Stomach (tissue), 8 donors: ENCODE measurements at regions not wholly inside any gene's neighbourhood (a gene's known extent, or its start where the extent isn't known, plus 50 kb on each side); places are given as distances from the start of the nearest gene placed in this dataset.

Experiments used
- DNase-seq, 2 donors: peaks; one replicate each; pipeline versions ENCODE4 v3.0.0 to v3.0.0-alpha.2; 2013 to 2019
- H3K27ac ChIP-seq, 5 donors: fragments of 200-600 bp in 4 of 5; sonication (generic) in 4 of 5; one replicate each; pipeline ENCODE4 v1.5.1; 2013 to 2019; ENCODE audit warnings: mild to moderate bottlenecking in 1 of 5, moderate library complexity in 1 of 5
- H3K27me3 ChIP-seq, 3 donors: fragments of 200-600 bp; sonication (generic); one replicate each; pipeline ENCODE4 v1.5.1; 2017 to 2019; ENCODE audit warnings: mixed run types in 1 of 3
- H3K36me3 ChIP-seq, 4 donors: fragments of 200-600 bp; sonication (generic); 1 replicate in 3 of 4; 2 replicates in 1 of 4; pipeline ENCODE4 v1.5.1; 2016 to 2019
- H3K4me1 ChIP-seq, 4 donors: fragments of 200-600 bp; sonication (generic); one replicate each; pipeline ENCODE4 v1.5.1; 2016 to 2019
- H3K4me3 ChIP-seq, 4 donors: fragments of 200-600 bp; sonication (generic) in 3 of 4; one replicate each; pipeline ENCODE4 v1.5.1; 2016 to 2019; ENCODE audit warnings: mild to moderate bottlenecking in 1 of 4
- H3K9me3 ChIP-seq, 4 donors: fragments of 200-600 bp; sonication (generic); one replicate each; pipeline ENCODE4 v1.5.1; 2016 to 2019
- EP300 ChIP-seq: sonication (generic); formaldehyde crosslinking; IDR thresholded peaks from one replicate; pipeline ENCODE4 v1.6.1; 2017; ENCODE audit warnings: antibody characterized with exemption
- POLR2A ChIP-seq, 4 donors: fragments of 450-650 bp; IDR thresholded peaks; one replicate each; pipeline ENCODE4 v1.6.1; 2016; ENCODE audit warnings: antibody characterized with exemption in 4 of 4, control low read depth in 2 of 4, mild to moderate bottlenecking in 1 of 4, moderate library complexity in 1 of 4
- POLR2AphosphoS5 ChIP-seq, 3 donors: sonication (generic); formaldehyde crosslinking; IDR thresholded peaks; one replicate each; pipeline ENCODE4 v1.6.1; 2016; ENCODE audit warnings: antibody characterized with exemption in 3 of 3
- WGBS, 5 donors: extraction: QIAGEN DNeasy Blood & Tissue Kit in 3 of 5; methylation state at CpG; one replicate each; pipeline versions ENCODE4 v1.1.5 to v1.1.7; 2013 to 2018; 5-methylcytosine and 5-hydroxymethylcytosine counted together
- intact Hi-C: fragments of 100-400 bp; cut with DNase I; formaldehyde crosslinking; loops from one replicate; pipeline ENCODE4 v1.15.1; 2023; ENCODE audit warnings: low total_unique reads
- TF ChIP-seq, protein P1 (sequence below), 7 experiments: fragments of 450-650 bp in 4 of 7; fragments of 200-600 bp in 3 of 7; sonication (generic) in 3 of 7; IDR thresholded peaks; one replicate each; pipeline ENCODE4 v1.5.1; 2016 to 2019; ENCODE audit warnings: antibody characterized with exemption in 7 of 7, control low read depth in 2 of 7, mild to moderate bottlenecking in 1 of 7
- donor health status: healthy with polysubstance abuse.
- donor health status: Bipolar disorder and iron deficiency.
- donor health status: healthy.

GRCh38 chr16:52296076-52296475 lies 250.9 kb downstream of the TOX3 start:
- intact Hi-C loops: no loop called here
- peak in 1 of 2 donors; percentile 50 for DNase-seq
- Histone ChIP-seq H3K27ac (peak overlapping the region in 2 of 5 donors; percentile 9 to 18), H3K36me3 (no peaks in the 10 kb centered on the region), H3K4me1 (peaks cover 0 to 12% (median 5%) of the 10 kb centered on the region in 4 donors), H3K9me3 (peaks cover 0 to 4% (median 0%) of the 10 kb centered on the region in 4 donors), H3K27me3 (no peaks in the 10 kb centered on the region), H3K4me3 (no peak overlapping the region)
- WGBS, 5 donors: 25 to 57% (median 50%) methylated on average over 2 of the region's 2 CpGs
- no peak for TF ChIP-seq POLR2A (IDR thresholded peaks at IDR 0.05)
- peak in 2 of 3 donors; percentile 65 to 73 for TF ChIP-seq POLR2AphosphoS5 (IDR thresholded peaks at IDR 0.05)

DNA sequence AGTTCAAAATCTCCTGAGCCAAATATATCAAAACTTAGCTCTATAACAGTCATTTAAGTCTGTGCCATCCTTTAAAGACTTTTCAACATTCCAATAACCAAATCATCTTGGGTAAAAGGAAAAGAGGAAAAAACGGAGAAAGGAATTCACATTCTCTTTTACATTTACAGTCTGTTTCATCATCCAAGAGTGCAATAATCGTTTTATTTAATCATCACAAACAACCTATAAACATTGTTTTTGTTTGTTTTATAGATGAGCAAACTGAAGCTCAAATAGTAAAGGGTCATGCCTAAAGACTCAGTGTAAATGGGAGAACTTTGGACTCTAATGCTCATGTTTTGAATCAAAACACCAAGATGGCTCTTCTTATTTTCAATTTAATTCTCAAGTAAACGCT lies 252.3 kb downstream of the TOX3 start:
- no peak for TF ChIP-seq EP300
- TF ChIP-seq POLR2AphosphoS5 (IDR thresholded peaks at IDR 0.05): no peak
- TF ChIP-seq, protein P1, sequence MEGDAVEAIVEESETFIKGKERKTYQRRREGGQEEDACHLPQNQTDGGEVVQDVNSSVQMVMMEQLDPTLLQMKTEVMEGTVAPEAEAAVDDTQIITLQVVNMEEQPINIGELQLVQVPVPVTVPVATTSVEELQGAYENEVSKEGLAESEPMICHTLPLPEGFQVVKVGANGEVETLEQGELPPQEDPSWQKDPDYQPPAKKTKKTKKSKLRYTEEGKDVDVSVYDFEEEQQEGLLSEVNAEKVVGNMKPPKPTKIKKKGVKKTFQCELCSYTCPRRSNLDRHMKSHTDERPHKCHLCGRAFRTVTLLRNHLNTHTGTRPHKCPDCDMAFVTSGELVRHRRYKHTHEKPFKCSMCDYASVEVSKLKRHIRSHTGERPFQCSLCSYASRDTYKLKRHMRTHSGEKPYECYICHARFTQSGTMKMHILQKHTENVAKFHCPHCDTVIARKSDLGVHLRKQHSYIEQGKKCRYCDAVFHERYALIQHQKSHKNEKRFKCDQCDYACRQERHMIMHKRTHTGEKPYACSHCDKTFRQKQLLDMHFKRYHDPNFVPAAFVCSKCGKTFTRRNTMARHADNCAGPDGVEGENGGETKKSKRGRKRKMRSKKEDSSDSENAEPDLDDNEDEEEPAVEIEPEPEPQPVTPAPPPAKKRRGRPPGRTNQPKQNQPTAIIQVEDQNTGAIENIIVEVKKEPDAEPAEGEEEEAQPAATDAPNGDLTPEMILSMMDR (IDR thresholded peaks at IDR 0.05): no peak
- no peak for TF ChIP-seq POLR2A (IDR thresholded peaks at IDR 0.05)
- no peak overlapping the region for H3K27ac ChIP-seq
- peaks cover 0 to 12% (median 5%) of the 10 kb centered on the region in 4 donors for H3K4me1 ChIP-seq
- peaks cover 0 to 4% (median 0%) of the 10 kb centered on the region in 4 donors for H3K9me3 ChIP-seq
- no peaks in the 10 kb centered on the region for H3K27me3 ChIP-seq
- H3K36me3 ChIP-seq: no peaks in the 10 kb centered on the region
- H3K4me3 ChIP-seq: no peak overlapping the region
- 60 to 70% (median 66%) methylated on average over 3 of the region's 3 CpGs for WGBS, 5 donors
- DNase-seq: no peak
- intact Hi-C loops: no loop called here

- H3K4me3 ChIP-seq: no peak overlapping the region
- no peak overlapping the region for H3K27ac ChIP-seq
- DNase-seq: no peak
- intact Hi-C loops: no loop called here
- no peaks in the 10 kb centered on the region for H3K36me3 ChIP-seq
- 29 to 60% (median 49%) methylated on average over 2 of the region's 2 CpGs for WGBS, 5 donors
- H3K4me1 ChIP-seq: peaks cover 0 to 12% (median 5%) of the 10 kb centered on the region in 4 donors
- no peaks in the 10 kb centered on the region for H3K27me3 ChIP-seq
- no peaks in the 10 kb centered on the region for H3K9me3 ChIP-seq
- no peak for TF ChIP-seq EP300
- TF ChIP-seq POLR2A (IDR thresholded peaks at IDR 0.05): no peak
- TF ChIP-seq, protein P1 (IDR thresholded peaks at IDR 0.05): no peak
- TF ChIP-seq POLR2AphosphoS5 (IDR thresholded peaks at IDR 0.05): no peak
Observed at GRCh38 chr16:52293204-52293603, 253.7 kb downstream of the TOX3 start.

DNA sequence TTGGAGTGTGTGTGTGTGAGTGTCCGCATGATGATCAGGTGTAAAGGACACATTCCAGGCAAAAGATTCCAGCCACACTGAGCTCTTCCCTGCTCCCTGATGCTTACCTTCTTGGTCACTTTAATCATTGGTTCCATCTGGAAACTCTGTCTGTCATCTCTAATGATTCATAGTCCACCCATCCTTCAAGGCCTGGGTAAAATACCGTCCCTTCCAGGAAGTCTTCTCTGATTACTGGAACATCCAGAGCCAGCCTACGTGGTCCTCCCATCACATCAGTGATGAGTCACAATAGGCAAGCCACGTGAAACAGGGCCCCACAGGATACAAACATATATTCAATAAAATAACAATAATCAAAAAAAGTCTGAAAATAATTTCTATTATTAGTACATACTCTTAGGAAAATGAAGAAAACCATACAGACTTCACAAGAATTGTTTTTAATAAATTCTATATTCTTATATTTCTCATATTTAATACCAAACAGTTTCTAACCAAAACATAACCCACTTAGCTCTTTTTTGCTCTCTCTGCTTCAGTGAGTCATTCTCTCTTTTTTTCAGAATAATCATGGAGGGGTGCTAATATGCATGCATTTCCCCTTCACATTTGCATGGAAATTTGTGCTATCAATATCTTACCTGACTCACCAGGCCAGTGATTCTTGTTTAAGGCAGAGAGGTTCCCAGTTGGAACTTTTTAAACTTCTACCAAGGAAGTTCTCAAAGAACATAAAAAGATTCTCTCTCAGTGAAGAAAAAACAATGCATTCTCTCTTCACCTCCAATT lies 263.2 kb downstream of the TOX3 start:
- intact Hi-C loops: no loop called here
- no peaks in the 10 kb centered on the region for H3K27me3 ChIP-seq
- no peak for DNase-seq
- no peaks in the 10 kb centered on the region for H3K4me1 ChIP-seq
- no peak overlapping the region for H3K27ac ChIP-seq
- H3K4me3 ChIP-seq: no peak overlapping the region
- 67 to 87% (median 86%) methylated on average over 4 of the region's 4 CpGs for WGBS, 5 donors
- no peaks in the 10 kb centered on the region for H3K36me3 ChIP-seq
- TF ChIP-seq POLR2A (IDR thresholded peaks at IDR 0.05) (no peak), POLR2AphosphoS5 (IDR thresholded peaks at IDR 0.05) (no peak), EP300 (no peak)
- TF ChIP-seq, protein P1 (IDR thresholded peaks at IDR 0.05): no peak
- no peaks in the 10 kb centered on the region for H3K9me3 ChIP-seq

DNA sequence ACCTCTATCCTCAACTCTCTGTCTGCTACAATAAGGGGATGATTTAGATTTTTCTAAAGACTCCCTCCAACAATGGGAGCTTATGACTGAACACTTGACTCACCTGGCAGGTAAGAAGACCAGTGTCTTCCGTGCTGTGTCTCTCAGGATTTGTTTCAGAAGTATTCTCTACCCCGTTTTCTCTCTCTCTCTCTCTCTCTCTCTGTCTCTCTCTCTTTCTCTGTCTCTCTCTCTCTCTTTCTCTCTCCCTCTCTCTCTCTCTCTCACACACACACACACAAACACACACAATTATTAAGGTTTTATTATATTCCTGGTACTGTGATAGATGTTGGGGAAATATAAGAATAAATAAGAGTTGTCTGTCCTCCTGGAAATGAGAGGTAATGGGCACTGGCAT lies 263.9 kb downstream of the TOX3 start:
- DNase-seq: no peak
- intact Hi-C loops: no loop called here
- Histone ChIP-seq H3K9me3 (no peaks in the 10 kb centered on the region), H3K4me1 (no peaks in the 10 kb centered on the region), H3K27me3 (no peaks in the 10 kb centered on the region), H3K27ac (no peak overlapping the region), H3K36me3 (no peaks in the 10 kb centered on the region), H3K4me3 (no peak overlapping the region)
- no peak for TF ChIP-seq EP300
- TF ChIP-seq, protein P1 (IDR thresholded peaks at IDR 0.05): no peak
- TF ChIP-seq POLR2AphosphoS5 (IDR thresholded peaks at IDR 0.05): no peak
- no peak for TF ChIP-seq POLR2A (IDR thresholded peaks at IDR 0.05)
- 71 to 92% (median 84%) methylated on average over 2 of the region's 2 CpGs for WGBS, 5 donors
